NCI-H1092 treated with DMSO at 0.1 percent for 48 hours (cell line): ENCODE measurements at regions not wholly inside any gene's neighbourhood (a gene's known extent, or its start where the extent isn't known, plus 50 kb on each side); places are given as distances from the start of the nearest gene placed in this dataset.
"Not testable (repeated sequence)": the region's sequence is repeated elsewhere in the genome, so short reads cannot be mapped to it uniquely, and the experiment has no call there.

Experiments
- DNase-seq: peaks from one replicate; lab custom pipeline; 2025; lab: John Stamatoyannopoulos, UW

GRCh38 chr11:25758145-25758661, 573.7 kb upstream of the ANO3 start:
- DNase-seq = no peak

DNA sequence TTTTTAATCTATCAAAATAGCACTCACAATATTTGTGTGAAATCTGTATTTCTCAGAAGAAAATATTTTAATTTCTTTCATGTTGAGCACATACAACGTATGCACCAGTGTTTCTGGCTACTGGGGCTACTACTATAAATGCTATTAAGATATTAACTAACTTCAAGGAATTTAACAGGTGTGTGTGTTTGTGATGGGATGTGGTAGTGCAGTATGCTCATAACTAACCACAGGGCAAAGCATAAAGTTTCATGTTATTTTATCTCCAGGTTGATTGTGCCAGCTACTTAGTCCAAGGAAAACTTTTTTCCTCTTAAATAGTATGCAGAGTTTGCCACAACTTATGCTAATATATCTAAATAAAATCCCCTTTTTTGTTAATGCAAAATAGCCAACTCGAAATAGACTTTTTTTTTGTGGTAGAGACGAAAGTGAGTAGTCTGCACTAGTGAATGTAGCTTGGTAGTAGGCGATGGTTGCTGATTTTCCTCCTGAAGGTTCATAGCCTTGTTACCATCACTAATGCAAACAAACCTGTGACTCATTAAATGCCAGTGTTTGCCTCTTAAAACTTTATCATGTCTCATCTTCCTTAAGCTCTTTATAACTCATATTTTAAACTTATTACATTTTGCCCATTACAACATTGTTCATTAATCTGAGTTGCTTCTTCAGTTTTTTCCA, 565.5 kb upstream of the ANO3 start:
- no peak for DNase-seq

DNA sequence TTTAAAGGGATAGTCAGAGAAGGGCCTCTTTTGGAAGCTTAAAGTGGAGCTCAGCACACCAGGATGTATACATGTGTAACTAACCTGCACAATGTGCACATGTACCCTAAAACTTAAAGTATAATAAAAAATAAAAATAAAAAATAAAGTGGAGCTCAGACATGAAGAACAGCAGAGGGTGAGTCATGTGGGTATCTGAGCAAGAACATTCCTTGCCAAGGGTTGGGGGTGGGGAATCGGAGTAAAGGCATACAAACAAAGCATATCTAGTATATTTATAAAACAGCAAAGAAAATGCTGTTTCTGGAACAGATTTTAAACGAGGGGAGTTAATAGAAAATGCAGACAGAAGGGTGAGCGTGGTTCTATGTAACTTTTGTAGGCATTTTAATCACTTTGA, 562.6 kb upstream of the ANO3 start:
- no peak for DNase-seq

- no peak for DNase-seq
Measured at GRCh38 chr11:25771605-25772004, 560.3 kb upstream of the ANO3 start.

DNA sequence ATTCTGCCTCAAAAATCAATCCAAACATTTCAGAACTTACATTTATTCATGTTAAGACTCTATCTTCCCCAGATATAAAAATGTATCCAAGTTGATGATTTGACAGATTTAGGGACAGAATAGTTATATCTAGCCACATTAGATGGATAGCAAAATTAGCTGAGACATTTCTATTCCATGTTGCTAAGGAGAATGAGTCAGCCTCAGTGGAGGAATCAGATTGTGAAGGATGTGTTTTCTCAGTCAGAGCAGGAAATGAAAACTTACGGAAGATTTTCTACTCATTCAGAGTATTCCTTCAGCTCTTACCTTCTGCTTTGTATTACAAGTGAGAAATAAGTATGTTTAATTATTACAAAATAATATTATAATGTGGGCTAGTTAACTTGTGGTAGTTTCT, 556.3 kb upstream of the ANO3 start:
- DNase-seq = no peak

GRCh38 chr11:25776238-25776637, 555.7 kb upstream of the ANO3 start:
- DNase-seq = no peak

DNA sequence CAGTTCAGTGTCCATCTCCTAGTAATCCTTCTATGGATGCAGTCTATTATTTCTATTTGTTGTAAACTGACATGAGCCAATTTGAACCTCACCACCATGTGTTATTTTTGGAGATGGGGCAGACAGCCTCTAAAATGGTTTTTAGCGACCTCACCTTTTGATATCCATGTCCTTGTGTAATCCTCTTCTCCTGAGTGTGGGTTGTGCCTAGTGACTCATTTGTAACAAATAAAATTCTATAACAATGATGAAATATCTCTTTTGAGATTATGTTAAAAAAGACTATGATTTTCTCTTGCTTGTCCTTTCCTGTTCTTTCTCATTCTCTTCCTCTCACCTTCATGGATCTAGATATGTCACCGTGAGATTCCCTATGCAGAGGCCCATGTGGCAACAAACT, 554.6 kb upstream of the ANO3 start:
- DNase-seq = no peak

- DNase-seq = no peak
Measured at GRCh38 chr11:25779033-25779432, 552.9 kb upstream of the ANO3 start.

GRCh38 chr11:25787416-25787815, 544.5 kb upstream of the ANO3 start:
- DNase-seq = no peak

DNA sequence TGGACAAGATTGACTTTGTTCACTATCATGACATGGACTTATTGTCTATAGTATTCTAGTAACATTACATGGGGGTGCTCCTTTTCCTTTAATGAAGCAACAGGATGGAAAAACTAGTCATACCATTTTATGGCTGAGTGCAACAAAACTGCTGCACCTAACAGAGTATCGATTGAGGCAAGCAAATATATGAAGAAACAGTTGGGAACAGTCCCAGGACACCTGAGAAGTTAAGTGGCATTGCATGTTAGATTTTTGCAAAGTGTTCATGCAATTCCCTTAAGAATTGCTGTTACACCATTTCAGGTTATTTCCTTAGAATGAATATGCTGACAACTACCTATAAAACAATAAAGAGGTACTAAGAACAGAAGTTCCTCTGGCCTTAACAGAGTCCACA, 541.5 kb upstream of the ANO3 start:
- no peak for DNase-seq

GRCh38 chr11:25793637-25794036, 538.3 kb upstream of the ANO3 start:
- DNase-seq = no peak

DNA sequence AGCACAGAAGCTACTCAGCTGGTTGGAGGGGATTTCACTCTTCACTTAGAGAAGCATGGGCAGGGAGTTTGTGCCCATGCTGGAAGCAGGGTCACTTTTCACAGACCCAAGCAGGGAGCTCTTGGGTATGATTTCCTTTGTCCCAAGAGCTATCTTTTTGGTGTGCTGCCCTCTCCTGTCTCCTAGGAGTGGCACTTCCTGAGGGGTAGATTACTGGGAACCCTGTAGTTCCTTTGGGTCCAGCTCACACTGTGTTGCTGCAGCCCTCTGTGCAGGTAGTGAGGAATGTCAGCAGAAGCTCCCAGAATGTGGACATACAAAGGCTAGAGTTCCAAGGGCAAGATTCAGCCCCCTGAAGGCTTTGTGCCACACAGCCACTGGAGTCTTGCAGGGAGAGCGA, 537.1 kb upstream of the ANO3 start:
- no peak for DNase-seq

- no peak for DNase-seq
Measured at GRCh38 chr11:25816411-25816810, 515.5 kb upstream of the ANO3 start.

DNA sequence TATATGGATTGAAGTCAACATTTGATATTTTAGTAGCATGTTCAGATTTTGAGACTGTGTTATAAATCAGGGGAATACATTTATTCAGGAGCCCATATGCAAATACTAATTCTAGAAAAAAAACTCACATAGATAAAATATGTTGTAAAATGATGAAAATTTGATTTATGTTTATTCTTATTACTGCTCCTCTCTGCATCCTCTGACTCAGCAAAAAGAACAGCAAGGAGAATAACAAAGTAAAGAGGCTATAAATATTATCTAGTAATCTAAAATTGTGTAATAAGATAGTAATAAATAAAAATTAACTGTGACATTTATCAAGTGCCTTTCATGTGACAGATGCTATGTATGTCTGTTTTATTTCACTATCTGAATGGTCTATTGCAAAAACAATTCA, 507.2 kb upstream of the ANO3 start:
- no peak for DNase-seq

GRCh38 chr11:25831485-25831884, 500.4 kb upstream of the ANO3 start:
- not testable (repeated sequence) for DNase-seq

DNA sequence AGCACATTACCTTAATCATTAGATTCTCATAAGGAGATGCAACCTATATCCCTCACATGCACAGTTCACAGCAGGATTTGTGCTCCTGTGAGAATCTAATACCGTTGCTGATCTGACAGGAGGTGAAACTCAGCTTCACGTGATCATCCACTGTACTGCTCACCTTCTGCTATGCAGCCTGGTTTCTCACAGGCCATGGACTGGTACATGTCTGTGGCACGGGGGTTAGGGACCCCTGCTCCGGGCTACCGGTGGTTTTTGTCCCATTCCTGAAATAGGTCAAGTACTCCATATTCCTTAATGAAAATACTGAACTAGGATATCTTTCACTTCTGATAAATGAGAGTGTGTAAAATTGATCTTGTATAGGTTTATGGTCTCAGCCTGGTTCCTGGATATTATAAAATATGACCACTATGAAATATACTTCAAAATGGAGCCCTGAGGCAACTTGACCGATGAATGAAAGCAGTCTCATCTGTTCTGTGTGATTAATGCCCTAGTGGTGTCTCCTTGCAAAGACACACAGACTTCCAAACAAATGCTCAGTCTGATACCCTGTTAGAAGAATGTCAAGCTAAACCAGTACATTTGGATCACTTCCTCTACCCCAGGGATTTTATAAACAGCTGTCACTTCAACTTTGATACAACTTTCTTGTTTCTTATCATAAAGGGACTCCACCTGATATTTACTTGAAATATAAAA, 492.9 kb upstream of the ANO3 start:
- no peak for DNase-seq

GRCh38 chr11:25844811-25845210, 487.1 kb upstream of the ANO3 start:
- no peak for DNase-seq

GRCh38 chr11:25855916-25856315, 476.0 kb upstream of the ANO3 start:
- DNase-seq = no peak

- no peak for DNase-seq
Measured at GRCh38 chr11:25859776-25860175, 472.2 kb upstream of the ANO3 start.

DNA sequence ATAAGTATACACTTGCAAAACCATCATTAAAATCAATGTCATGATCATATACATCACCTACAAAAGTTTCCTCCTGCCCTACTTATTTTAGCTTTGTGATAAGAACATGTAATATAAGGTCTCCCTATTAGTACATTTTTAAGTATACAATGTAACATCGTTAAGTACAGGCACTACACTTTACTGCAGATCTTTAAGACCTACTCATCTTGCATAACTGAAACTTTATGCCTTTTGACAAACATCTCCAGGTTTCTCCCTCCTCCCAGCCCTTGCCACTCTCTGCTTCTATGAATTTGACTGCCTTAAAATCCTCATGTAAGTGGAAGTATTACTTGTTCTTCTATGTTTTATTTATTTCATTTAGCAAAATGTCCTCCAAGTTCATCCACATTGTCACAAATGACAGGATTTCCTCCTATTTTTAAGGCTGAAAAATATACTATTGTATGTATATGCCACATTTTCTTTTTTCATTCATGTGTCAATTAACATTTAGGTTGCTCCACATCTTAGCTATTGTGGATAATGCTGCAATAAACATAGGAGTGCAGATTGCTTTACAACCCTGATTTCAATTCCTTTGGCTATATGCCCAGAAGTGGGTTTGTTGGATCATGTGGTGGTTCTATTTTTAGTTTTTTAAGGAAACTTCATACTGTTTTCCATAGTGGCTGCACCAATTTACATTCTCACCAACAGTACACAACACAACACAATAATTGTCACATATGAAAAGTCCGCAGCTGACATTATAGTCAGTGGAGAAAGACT, 471.1 kb upstream of the ANO3 start:
- no peak for DNase-seq

DNA sequence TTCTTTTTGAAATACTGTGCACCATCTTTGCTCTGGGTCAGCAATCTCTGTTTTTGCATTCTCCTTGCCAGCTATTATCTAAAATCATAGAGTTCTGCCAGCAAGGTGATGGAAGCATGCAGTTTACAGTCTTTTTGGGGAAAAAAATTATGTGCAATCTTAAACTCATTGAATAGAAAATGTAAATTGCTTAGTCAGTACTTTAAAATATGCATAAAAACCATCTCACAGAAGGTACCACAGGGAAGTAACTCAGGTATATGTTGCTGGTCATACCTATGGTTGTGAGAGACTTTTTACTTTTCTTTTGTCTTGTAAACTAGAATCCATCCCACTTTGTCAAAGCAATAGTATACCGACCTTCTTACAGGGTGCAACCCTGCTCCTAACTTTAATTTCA, 469.8 kb upstream of the ANO3 start:
- no peak for DNase-seq

GRCh38 chr11:25863986-25864385, 467.9 kb upstream of the ANO3 start:
- no peak for DNase-seq

GRCh38 chr11:25876456-25876965, 455.4 kb upstream of the ANO3 start:
- no peak for DNase-seq
